ENCODE measurements at regions not wholly inside any gene's neighbourhood (a gene's known extent, or its start where the extent isn't known, plus 50 kb on each side); places are given as distances from the start of the nearest gene placed in this dataset.
"Not testable (repeated sequence)": the region's sequence is repeated elsewhere in the genome, so short reads cannot be mapped to it uniquely, and the experiment has no call there.

- Mint-ChIP-seq H3K27ac (no peak overlapping the region), H3K9me3 (peaks cover 0 to 3% (median 0%) of the 10 kb centered on the region in 11 donors), H3K36me3 (no peaks in the 10 kb centered on the region), H3K4me1 (no peaks in the 10 kb centered on the region), H3K4me3 (no peak overlapping the region), H3K27me3 (no peaks in the 10 kb centered on the region)
- Histone ChIP-seq H3K36me3 (ENCODE audit: control insufficient read depth in 2 of 3, insufficient read depth in 3 of 3, low read length in 3 of 3) (no peaks in the 10 kb centered on the region), H3K9me3 (ENCODE audit: control insufficient read depth in 2 of 3, low read length in 3 of 3) (no peaks in the 10 kb centered on the region), H3K4me3 (ENCODE audit: low read length) (no peak overlapping the region), H3K4me1 (ENCODE audit: control insufficient read depth in 2 of 2, insufficient read depth in 2 of 2, low read length in 2 of 2) (no peaks in the 10 kb centered on the region), H3K27me3 (ENCODE audit: control insufficient read depth in 2 of 2, insufficient read depth in 2 of 2, low read length in 2 of 2) (no peaks in the 10 kb centered on the region), H3K27ac (ENCODE audit: low read depth, low read length) (no peak overlapping the region)
- ATAC-seq: no peak
- ChIA-PET CTCF (no interaction called here), POLR2A (no interaction called here)
- intact Hi-C loops (cut with micrococcal nuclease): no loop called here
- no peak for DNase-seq
Measured at GRCh38 chr5:6107675-6108539, 270.4 kb downstream of the MED10 start.

GRCh38 chr5:6106756-6107155 is 271.6 kb downstream of the MED10 start:
- DNase-seq (no peak), ATAC-seq (no peak)
- no peaks in the 10 kb centered on the region for H3K4me1 Mint-ChIP-seq
- no peak overlapping the region for H3K27ac Mint-ChIP-seq
- H3K9me3 Mint-ChIP-seq: peaks cover 0 to 6% (median 0%) of the 10 kb centered on the region in 11 donors
- no peaks in the 10 kb centered on the region for H3K36me3 Mint-ChIP-seq
- no peaks in the 10 kb centered on the region for H3K4me1 ChIP-seq (ENCODE audit: control insufficient read depth in 2 of 2, insufficient read depth in 2 of 2, low read length in 2 of 2)
- H3K9me3 ChIP-seq (ENCODE audit: control insufficient read depth in 2 of 3, low read length in 3 of 3): no peaks in the 10 kb centered on the region
- intact Hi-C loops (cut with micrococcal nuclease): no loop called here
- no peak overlapping the region for H3K27ac ChIP-seq (ENCODE audit: low read depth, low read length)
- no peak overlapping the region for H3K4me3 Mint-ChIP-seq
- no peaks in the 10 kb centered on the region for H3K27me3 ChIP-seq (ENCODE audit: control insufficient read depth in 2 of 2, insufficient read depth in 2 of 2, low read length in 2 of 2)
- ChIA-PET POLR2A (no interaction called here), CTCF (no interaction called here)
- no peak overlapping the region for H3K4me3 ChIP-seq (ENCODE audit: low read length)
- peaks cover 0 to 5% (median 0%) of the 10 kb centered on the region in 5 donors for H3K27me3 Mint-ChIP-seq
- no peaks in the 10 kb centered on the region for H3K36me3 ChIP-seq (ENCODE audit: control insufficient read depth in 2 of 3, insufficient read depth in 3 of 3, low read length in 3 of 3)

- no peaks in the 10 kb centered on the region for H3K4me1 ChIP-seq (ENCODE audit: control insufficient read depth in 2 of 2, insufficient read depth in 2 of 2, low read length in 2 of 2)
- no peaks in the 10 kb centered on the region for H3K4me1 Mint-ChIP-seq
- H3K27ac Mint-ChIP-seq: no peak overlapping the region
- DNase-seq: no peak
- intact Hi-C loops (cut with micrococcal nuclease): no loop called here
- POLR2A ChIA-PET: no interaction called here
- no peaks in the 10 kb centered on the region for H3K27me3 ChIP-seq (ENCODE audit: control insufficient read depth in 2 of 2, insufficient read depth in 2 of 2, low read length in 2 of 2)
- H3K36me3 Mint-ChIP-seq: no peaks in the 10 kb centered on the region
- no peaks in the 10 kb centered on the region for H3K36me3 ChIP-seq (ENCODE audit: control insufficient read depth in 2 of 3, insufficient read depth in 3 of 3, low read length in 3 of 3)
- no peak for ATAC-seq
- no peak overlapping the region for H3K27ac ChIP-seq (ENCODE audit: low read depth, low read length)
- no peak overlapping the region for H3K4me3 ChIP-seq (ENCODE audit: low read length)
- peaks cover 0 to 5% (median 0%) of the 10 kb centered on the region in 5 donors for H3K27me3 Mint-ChIP-seq
- CTCF ChIA-PET: no interaction called here
- H3K9me3 Mint-ChIP-seq: peaks cover 0 to 6% (median 0%) of the 10 kb centered on the region in 11 donors
- H3K4me3 Mint-ChIP-seq: no peak overlapping the region
- no peaks in the 10 kb centered on the region for H3K9me3 ChIP-seq (ENCODE audit: control insufficient read depth in 2 of 3, low read length in 3 of 3)
Measured at GRCh38 chr5:6105320-6105719, 273.0 kb downstream of the MED10 start.

- Histone ChIP-seq H3K9me3 (ENCODE audit: control insufficient read depth in 2 of 3, low read length in 3 of 3) (no peaks in the 10 kb centered on the region), H3K27ac (ENCODE audit: low read depth, low read length) (no peak overlapping the region), H3K36me3 (ENCODE audit: control insufficient read depth in 2 of 3, insufficient read depth in 3 of 3, low read length in 3 of 3) (no peaks in the 10 kb centered on the region), H3K4me1 (ENCODE audit: control insufficient read depth in 2 of 2, insufficient read depth in 2 of 2, low read length in 2 of 2) (no peaks in the 10 kb centered on the region), H3K27me3 (ENCODE audit: control insufficient read depth in 2 of 2, insufficient read depth in 2 of 2, low read length in 2 of 2) (no peaks in the 10 kb centered on the region), H3K4me3 (ENCODE audit: low read length) (no peak overlapping the region)
- no peak overlapping the region for H3K4me3 Mint-ChIP-seq
- no peak overlapping the region for H3K27ac Mint-ChIP-seq
- ChIA-PET POLR2A (no interaction called here), CTCF (no interaction called here)
- DNase-seq (no peak), ATAC-seq (no peak)
- H3K27me3 Mint-ChIP-seq: peaks cover 0 to 4% (median 0%) of the 10 kb centered on the region in 5 donors
- intact Hi-C loops (cut with micrococcal nuclease): no loop called here
- peaks cover 0 to 6% (median 0%) of the 10 kb centered on the region in 5 donors for H3K36me3 Mint-ChIP-seq
- H3K4me1 Mint-ChIP-seq: no peaks in the 10 kb centered on the region
- H3K9me3 Mint-ChIP-seq: peaks cover 0 to 9% (median 5%) of the 10 kb centered on the region in 11 donors
Measured at GRCh38 chr5:6096101-6096500, 282.2 kb downstream of the MED10 start.

GRCh38 chr5:6094180-6094579 is 284.2 kb downstream of the MED10 start:
- POLR2A ChIA-PET; H3K27me3 ChIP-seq (ENCODE audit: control insufficient read depth in 2 of 2, insufficient read depth in 2 of 2, low read length in 2 of 2); intact Hi-C loops (cut with micrococcal nuclease); H3K9me3 ChIP-seq (ENCODE audit: control insufficient read depth in 2 of 3, low read length in 3 of 3); H3K27ac ChIP-seq (ENCODE audit: low read depth, low read length); H3K4me3 ChIP-seq (ENCODE audit: low read length); DNase-seq; H3K36me3 Mint-ChIP-seq; H3K27ac Mint-ChIP-seq; H3K4me1 Mint-ChIP-seq; H3K27me3 Mint-ChIP-seq; H3K36me3 ChIP-seq (ENCODE audit: control insufficient read depth in 2 of 3, insufficient read depth in 3 of 3, low read length in 3 of 3); ATAC-seq; H3K4me1 ChIP-seq (ENCODE audit: control insufficient read depth in 2 of 2, insufficient read depth in 2 of 2, low read length in 2 of 2); H3K4me3 Mint-ChIP-seq; CTCF ChIA-PET: not testable (repeated sequence)
- H3K9me3 Mint-ChIP-seq: peaks cover 0 to 11% (median 3%) of the 10 kb centered on the region in 11 donors

GRCh38 chr5:6090838-6091237 is 287.5 kb downstream of the MED10 start:
- no peaks in the 10 kb centered on the region for H3K36me3 Mint-ChIP-seq
- Histone ChIP-seq H3K9me3 (ENCODE audit: control insufficient read depth in 2 of 3, low read length in 3 of 3) (no peaks in the 10 kb centered on the region), H3K27me3 (ENCODE audit: control insufficient read depth in 2 of 2, insufficient read depth in 2 of 2, low read length in 2 of 2) (no peaks in the 10 kb centered on the region), H3K27ac (ENCODE audit: low read depth, low read length) (no peak overlapping the region), H3K4me1 (ENCODE audit: control insufficient read depth in 2 of 2, insufficient read depth in 2 of 2, low read length in 2 of 2) (no peaks in the 10 kb centered on the region), H3K4me3 (ENCODE audit: low read length) (no peak overlapping the region), H3K36me3 (ENCODE audit: control insufficient read depth in 2 of 3, insufficient read depth in 3 of 3, low read length in 3 of 3) (no peaks in the 10 kb centered on the region)
- intact Hi-C loops (cut with micrococcal nuclease): no loop called here
- H3K27ac Mint-ChIP-seq: no peak overlapping the region
- no peak overlapping the region for H3K4me3 Mint-ChIP-seq
- ChIA-PET POLR2A (no interaction called here), CTCF (no interaction called here)
- H3K27me3 Mint-ChIP-seq: peaks cover 0 to 9% (median 4%) of the 10 kb centered on the region in 5 donors
- H3K4me1 Mint-ChIP-seq: peaks cover 0 to 1% (median 0%) of the 10 kb centered on the region in 7 donors
- ATAC-seq (no peak), DNase-seq (no peak)
- peaks cover 0 to 8% (median 2%) of the 10 kb centered on the region in 11 donors for H3K9me3 Mint-ChIP-seq

- no peaks in the 10 kb centered on the region for H3K36me3 Mint-ChIP-seq
- H3K27me3 Mint-ChIP-seq: peaks cover 0 to 9% (median 4%) of the 10 kb centered on the region in 5 donors
- ChIA-PET CTCF (no interaction called here), POLR2A (no interaction called here)
- H3K4me3 Mint-ChIP-seq: no peak overlapping the region
- peaks cover 0 to 8% (median 1%) of the 10 kb centered on the region in 11 donors for H3K9me3 Mint-ChIP-seq
- H3K27ac Mint-ChIP-seq: no peak overlapping the region
- DNase-seq (no peak), ATAC-seq (no peak)
- Histone ChIP-seq H3K9me3 (ENCODE audit: control insufficient read depth in 2 of 3, low read length in 3 of 3) (no peaks in the 10 kb centered on the region), H3K4me1 (ENCODE audit: control insufficient read depth in 2 of 2, insufficient read depth in 2 of 2, low read length in 2 of 2) (no peaks in the 10 kb centered on the region), H3K27ac (ENCODE audit: low read depth, low read length) (no peak overlapping the region), H3K36me3 (ENCODE audit: control insufficient read depth in 2 of 3, insufficient read depth in 3 of 3, low read length in 3 of 3) (no peaks in the 10 kb centered on the region), H3K27me3 (ENCODE audit: control insufficient read depth in 2 of 2, insufficient read depth in 2 of 2, low read length in 2 of 2) (no peaks in the 10 kb centered on the region), H3K4me3 (ENCODE audit: low read length) (no peak overlapping the region)
- H3K4me1 Mint-ChIP-seq: peaks cover 0 to 1% (median 0%) of the 10 kb centered on the region in 7 donors
- intact Hi-C loops (cut with micrococcal nuclease): no loop called here
Measured at GRCh38 chr5:6090079-6090654, 288.2 kb downstream of the MED10 start.

Data from naive thymus-derived CD4-positive, alpha-beta T cell (primary cell).